WTC11 (cell line): ENCODE measurements at regions not wholly inside any gene's neighbourhood (a gene's known extent, or its start where the extent isn't known, plus 50 kb on each side); places are given as distances from the start of the nearest gene placed in this dataset.

Experiments
- ATAC-seq: fragments of 200-7000 bp; cut with Tn5 transposase; 2 replicates; pipeline ENCODE4 v1.10.0; 2021; ENCODE audit warnings: mild to moderate bottlenecking, moderate library complexity
- CTCF ChIA-PET: fragments of 300-600 bp; sonication (Branson Sonifier 250); formaldehyde crosslinking; loops from one replicate; lab custom pipeline; 2021; ENCODE audit warnings: antibody characterized with exemption; lab: Charles Lee
- POLR2A ChIA-PET: fragments of 350-600 bp; sonication (Branson Sonifier 250); formaldehyde crosslinking; loops from one replicate; lab custom pipeline; 2021; ENCODE audit warnings: antibody characterized with exemption; lab: Charles Lee
- DNase-seq: peaks from one replicate; pipeline ENCODE4 v3.0.0; 2021; ENCODE audit warnings: low spot score
- H3K27ac Mint-ChIP-seq: 2 replicates; pipeline ENCODE4 v1.8.0; 2021; ENCODE audit warnings: mixed read lengths
- H3K27me3 Mint-ChIP-seq: 2 replicates; pipeline ENCODE4 v1.8.0; 2021; ENCODE audit warnings: low read depth, mild to moderate bottlenecking, moderate library complexity, mixed read lengths
- H3K36me3 Mint-ChIP-seq: 2 replicates; pipeline ENCODE4 v1.8.0; 2021; ENCODE audit warnings: mixed read lengths
- H3K4me1 Mint-ChIP-seq: 2 replicates; pipeline ENCODE4 v1.8.0; 2022; ENCODE audit warnings: mixed read lengths
- H3K4me3 Mint-ChIP-seq: 2 replicates; pipeline ENCODE4 v1.8.0; 2021; ENCODE audit warnings: mild to moderate bottlenecking, moderate library complexity, mixed read lengths
- H3K9me3 Mint-ChIP-seq: 2 replicates; pipeline ENCODE4 v1.8.0; 2021; ENCODE audit warnings: mixed read lengths
- AFF4 ChIP-seq: sonication (generic); formaldehyde crosslinking; IDR thresholded peaks from 2 replicates; pipeline ENCODE4 v1.8.1; 2023; ENCODE audit warnings: mild to moderate bottlenecking, missing genetic modification reagents, borderline replicate concordance
- CTCF ChIP-seq: fragments of 200-600 bp; IDR thresholded peaks from 2 replicates; pipeline ENCODE4 v1.8.0; 2022; ENCODE audit warnings: antibody characterized with exemption
- EMX1 ChIP-seq: fragments of 250-450 bp; sonication (Bioruptor Pico); IDR thresholded peaks from 2 replicates; pipeline ENCODE4 v1.8.0; 2021; ENCODE audit warnings: mild to moderate bottlenecking
- FOXJ3 ChIP-seq: sonication (generic); formaldehyde crosslinking; IDR thresholded peaks from 2 replicates; pipeline ENCODE4 v1.9.0; 2021; ENCODE audit warnings: missing genetic modification reagents, mild to moderate bottlenecking, borderline replicate concordance
- KAT7 ChIP-seq: sonication (generic); formaldehyde crosslinking; IDR thresholded peaks from 2 replicates; pipeline ENCODE4 v1.8.1; 2023; ENCODE audit warnings: missing genetic modification reagents, mild to moderate bottlenecking, borderline replicate concordance
- PRDM15 ChIP-seq: sonication (generic); formaldehyde crosslinking; IDR thresholded peaks from 2 replicates; pipeline ENCODE4 v1.8.0; 2022; ENCODE audit warnings: missing genetic modification reagents
- PRRX2 ChIP-seq: fragments of 250-450 bp; sonication (Bioruptor Pico); IDR thresholded peaks from 2 replicates; pipeline ENCODE4 v1.8.0; 2021; ENCODE audit warnings: mild to moderate bottlenecking
- RELA ChIP-seq: sonication (generic); formaldehyde crosslinking; IDR thresholded peaks from 2 replicates; pipeline ENCODE4 v1.8.1; 2022; ENCODE audit warnings: missing genetic modification reagents, mild to moderate bottlenecking, borderline replicate concordance
- RORB ChIP-seq: fragments of 250-450 bp; sonication (Bioruptor Pico); IDR thresholded peaks from 2 replicates; pipeline ENCODE4 v1.9.0; 2021; ENCODE audit warnings: mild to moderate bottlenecking
- SMAD3 ChIP-seq: sonication (generic); formaldehyde crosslinking; IDR thresholded peaks from 2 replicates; pipeline ENCODE4 v1.8.0; 2022; ENCODE audit warnings: missing genetic modification reagents, mild to moderate bottlenecking, borderline replicate concordance
- ZBTB21 ChIP-seq: sonication (generic); formaldehyde crosslinking; IDR thresholded peaks from 2 replicates; pipeline ENCODE4 v1.8.1; 2023; ENCODE audit warnings: mild to moderate bottlenecking, missing genetic modification reagents, borderline replicate concordance
- ZNF396 ChIP-seq: fragments of 250-450 bp; sonication (Bioruptor Pico); IDR thresholded peaks from 2 replicates; pipeline ENCODE4 v1.8.0; 2021; ENCODE audit warnings: mild to moderate bottlenecking, moderate library complexity, borderline replicate concordance
- ZNF423 ChIP-seq: fragments of 250-450 bp; sonication (Bioruptor Pico); IDR thresholded peaks from 2 replicates; pipeline ENCODE4 v2.1.2; 2022; ENCODE audit warnings: mild to moderate bottlenecking, moderate library complexity
- ZNF532 ChIP-seq: fragments of 250-450 bp; sonication (Bioruptor Pico); IDR thresholded peaks from 2 replicates; pipeline ENCODE4 v1.9.0; 2021; ENCODE audit warnings: mild to moderate bottlenecking, borderline replicate concordance

GRCh38 chr13:47291107-47291656 is 394.3 kb upstream of the HTR2A start:
- Mint-ChIP-seq H3K36me3 (no peaks in the 10 kb centered on the region), H3K27me3 (no peaks in the 10 kb centered on the region), H3K9me3 (peaks cover 10% of the 10 kb centered on the region; the same call in 1 of the 2 replicates), H3K4me3 (no peak overlapping the region), H3K4me1 (peaks cover 8% of the 10 kb centered on the region), H3K27ac (no peak overlapping the region)
- DNase-seq, result no peak
- TF ChIP-seq SMAD3 (CRISPR knock-in tag) (no peak), PRDM15 (CRISPR knock-in tag) (no peak), RELA (CRISPR knock-in tag) (no peak), ZBTB21 (no peak), ZNF423 (CRISPR knock-in tag) (no peak), CTCF (no peak), RORB (CRISPR knock-in tag) (no peak), ZNF396 (no peak), FOXJ3 (no peak), EMX1 (CRISPR knock-in tag) (no peak), ZNF532 (CRISPR knock-in tag) (no peak), PRRX2 (CRISPR knock-in tag) (no peak), AFF4 (CRISPR knock-in tag) (no peak), KAT7 (CRISPR knock-in tag) (no peak)
- ATAC-seq, result no peak
- CTCF ChIA-PET, result no interaction called here
- POLR2A ChIA-PET, result no interaction called here
